ENCODE measurements at regions not wholly inside any gene's neighbourhood (a gene's known extent, or its start where the extent isn't known, plus 50 kb on each side); places are given as distances from the start of the nearest gene placed in this dataset.

DNA sequence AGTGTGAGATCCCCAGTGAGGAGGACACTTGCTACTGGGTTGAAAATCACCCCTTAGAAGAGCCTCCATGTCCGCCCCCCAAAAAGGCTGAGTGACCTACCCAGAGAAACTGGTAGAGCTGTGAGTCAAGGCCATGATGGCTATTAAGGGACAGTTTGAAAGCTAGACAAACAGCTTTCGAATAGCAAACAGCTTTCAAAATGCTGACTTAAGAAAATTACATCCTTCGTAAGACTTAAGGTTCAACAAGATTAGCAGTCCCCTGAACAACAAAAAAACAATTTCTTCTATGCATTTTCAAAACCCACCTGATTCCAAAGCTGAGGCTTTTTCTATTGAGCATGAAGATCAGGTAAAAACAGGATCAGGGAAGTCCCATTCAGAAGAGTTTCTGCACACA, 269.7 kb upstream of the SOX2 start:
- no peak for DNase-seq (ENCODE audit: low read depth)

DNA sequence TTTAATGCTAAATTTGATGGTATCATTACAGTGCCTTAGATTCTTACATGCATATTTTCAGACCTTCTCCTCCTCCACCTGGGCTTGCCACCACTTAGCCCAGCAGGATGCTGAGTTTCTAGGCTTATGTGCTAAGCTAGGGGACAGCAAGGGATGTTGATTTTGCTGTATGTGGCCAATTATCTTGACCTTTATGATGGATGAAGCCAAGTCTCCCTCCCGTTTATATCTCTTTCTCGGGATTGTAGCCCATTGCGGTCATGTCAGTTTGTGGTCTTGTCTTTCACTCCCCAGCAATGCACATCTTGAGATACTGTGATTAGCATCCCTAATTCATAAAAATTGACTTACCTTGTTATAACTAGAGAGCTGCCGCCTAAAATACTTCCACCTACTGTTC, 278.7 kb upstream of the SOX2 start:
- DNase-seq (ENCODE audit: low read depth), result no peak

- no peak for DNase-seq (ENCODE audit: low read depth)
Observed at GRCh38 chr3:181431748-181432147, 280.0 kb upstream of the SOX2 start.

DNA sequence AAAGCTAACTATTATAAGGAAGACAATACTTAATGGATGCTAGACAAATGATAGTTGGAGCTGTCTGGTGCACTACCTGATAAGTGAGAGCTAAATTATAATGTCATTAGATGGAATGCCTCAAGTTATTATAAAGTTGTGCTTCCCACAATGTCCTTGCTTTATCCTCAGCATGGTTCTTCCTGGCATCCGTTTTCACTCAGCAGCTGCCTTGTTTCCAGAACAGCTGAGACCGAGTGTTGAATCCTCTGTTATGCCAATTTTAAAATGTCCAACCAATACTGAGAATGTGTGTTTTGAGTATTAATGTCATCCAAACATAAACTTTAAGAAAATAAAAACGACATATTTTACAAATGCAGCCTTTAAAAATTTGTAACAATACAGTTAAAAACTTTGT, 286.7 kb upstream of the SOX2 start:
- DNase-seq (ENCODE audit: low read depth), result no peak

DNA sequence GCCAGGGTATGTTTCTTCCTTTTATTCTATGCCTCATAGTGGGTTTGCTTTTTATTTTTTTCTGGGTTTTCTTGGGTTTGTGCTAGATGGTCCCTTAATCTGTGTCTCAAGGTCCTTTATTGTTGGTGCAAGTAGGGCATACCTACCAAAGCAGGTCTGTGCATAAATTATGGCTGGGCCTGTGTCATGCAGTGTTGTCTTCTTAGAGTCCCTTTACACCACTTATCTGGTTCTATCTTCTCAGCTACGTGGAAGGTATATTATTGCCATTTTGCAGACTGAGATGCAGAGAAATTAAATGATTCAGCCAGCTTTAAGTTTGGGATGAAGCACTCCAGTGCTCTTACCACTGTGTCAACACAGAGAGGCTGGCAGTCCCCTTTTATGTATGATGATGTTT, 293.5 kb upstream of the SOX2 start:
- DNase-seq (ENCODE audit: low read depth), result no peak

GRCh38 chr3:181417748-181418147, 294.0 kb upstream of the SOX2 start:
- peak; percentile 19 for DNase-seq (ENCODE audit: low read depth)

GRCh38 chr3:181410870-181411269, 300.9 kb upstream of the SOX2 start:
- no peak for DNase-seq (ENCODE audit: low read depth)

DNA sequence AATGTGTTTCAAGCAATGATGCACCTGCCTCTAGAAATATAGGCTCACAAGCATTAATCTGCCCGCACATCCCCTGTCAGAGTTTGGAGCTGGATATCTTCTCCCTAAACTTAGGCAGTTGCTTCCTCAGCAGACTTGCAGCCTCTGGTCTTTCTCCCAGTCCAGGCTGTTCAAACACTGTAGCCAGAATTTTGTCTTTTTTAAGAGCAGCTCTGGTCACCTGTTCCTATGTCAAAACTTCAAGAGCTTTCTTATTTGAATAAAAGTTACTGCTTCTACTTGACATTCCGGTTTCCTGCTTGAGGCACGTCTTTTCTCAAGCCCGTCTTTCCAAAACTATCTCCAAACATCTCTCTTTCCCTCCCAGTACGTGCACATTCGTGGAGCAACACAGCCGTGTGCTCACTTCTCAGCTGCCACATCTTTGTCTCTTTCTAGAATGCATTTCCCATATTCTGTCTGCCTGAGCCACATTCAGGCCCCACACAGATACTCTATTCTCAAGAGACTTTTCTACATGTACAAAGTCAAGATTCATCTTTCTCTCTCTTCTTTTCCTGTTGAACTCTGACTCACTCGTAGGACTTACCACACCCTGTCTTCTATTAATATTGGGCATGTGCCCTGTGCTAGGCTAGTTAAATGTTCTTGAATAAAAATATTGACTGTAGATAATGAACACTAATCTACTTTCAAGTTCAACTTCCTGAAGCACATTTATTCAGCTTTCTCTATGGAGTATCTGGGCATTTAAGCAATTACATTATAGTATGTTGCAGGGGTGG, 307.7 kb upstream of the SOX2 start:
- peak; percentile 2 for DNase-seq (ENCODE audit: low read depth)

GRCh38 chr3:181402347-181402746, 309.4 kb upstream of the SOX2 start:
- no peak for DNase-seq (ENCODE audit: low read depth)

DNA sequence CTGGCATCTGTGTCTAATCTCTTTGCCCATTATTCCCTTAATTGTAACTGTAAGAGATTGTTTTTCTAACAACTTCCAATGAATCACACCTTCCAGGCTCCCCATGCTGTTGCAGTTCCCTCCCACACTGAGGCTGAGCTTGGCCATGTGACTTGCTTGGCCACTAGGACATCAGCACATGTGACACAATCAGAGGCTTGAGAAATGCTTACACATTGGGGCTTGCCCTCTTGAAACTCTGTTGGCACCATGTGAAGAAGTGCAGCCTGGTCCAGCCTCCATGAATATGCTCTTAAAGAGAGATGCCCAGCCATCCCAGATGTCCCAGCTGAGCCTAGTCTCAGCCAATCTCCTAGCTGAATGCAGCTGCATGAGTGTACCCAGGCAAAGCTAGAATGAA, 326.8 kb upstream of the SOX2 start:
- DNase-seq (ENCODE audit: low read depth), result no peak

DNA sequence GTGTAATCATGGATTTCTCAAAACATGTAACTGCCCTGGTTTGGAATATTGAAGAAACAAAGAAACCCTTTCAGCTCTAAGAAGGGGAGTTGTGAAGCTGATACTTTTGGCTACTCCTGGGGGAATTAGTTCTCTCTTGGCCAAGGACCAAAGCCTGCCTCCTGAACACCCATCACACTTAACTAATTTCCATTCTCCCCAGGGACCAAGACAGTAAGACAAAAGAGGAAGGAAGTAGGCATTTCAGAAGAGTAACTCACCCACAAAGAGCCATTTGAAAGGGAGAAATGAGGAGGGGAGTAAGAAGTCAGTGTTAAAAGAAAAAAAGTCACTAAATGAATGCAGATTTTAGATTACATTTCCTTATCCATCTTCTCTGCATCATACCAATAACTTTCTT, 328.0 kb upstream of the SOX2 start:
- DNase-seq (ENCODE audit: low read depth), result peak; percentile 13

- DNase-seq (ENCODE audit: low read depth), result no peak
Observed at GRCh38 chr3:181383201-181383600, 328.5 kb upstream of the SOX2 start.

GRCh38 chr3:181382656-181383055, 329.1 kb upstream of the SOX2 start:
- DNase-seq (ENCODE audit: low read depth), result no peak

DNA sequence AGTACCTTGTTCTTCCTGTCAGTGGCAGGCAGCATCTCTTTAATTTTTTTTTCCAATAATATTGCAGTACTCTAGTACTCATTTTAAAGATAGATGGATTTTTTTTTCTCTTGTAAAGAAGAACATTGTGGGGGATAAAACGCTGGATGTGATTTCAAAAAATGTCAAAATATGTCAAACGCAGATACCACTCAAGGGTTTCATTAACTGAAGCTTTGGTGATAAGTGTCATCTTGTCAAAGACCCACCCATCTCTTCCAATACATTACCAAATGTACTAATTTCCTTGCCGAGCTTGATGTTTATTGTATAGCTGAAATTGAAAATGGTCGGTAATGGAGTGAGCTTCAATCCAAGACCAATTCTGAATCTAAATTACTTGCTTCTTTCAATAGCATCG, 332.4 kb upstream of the SOX2 start:
- no peak for DNase-seq (ENCODE audit: low read depth)

DNA sequence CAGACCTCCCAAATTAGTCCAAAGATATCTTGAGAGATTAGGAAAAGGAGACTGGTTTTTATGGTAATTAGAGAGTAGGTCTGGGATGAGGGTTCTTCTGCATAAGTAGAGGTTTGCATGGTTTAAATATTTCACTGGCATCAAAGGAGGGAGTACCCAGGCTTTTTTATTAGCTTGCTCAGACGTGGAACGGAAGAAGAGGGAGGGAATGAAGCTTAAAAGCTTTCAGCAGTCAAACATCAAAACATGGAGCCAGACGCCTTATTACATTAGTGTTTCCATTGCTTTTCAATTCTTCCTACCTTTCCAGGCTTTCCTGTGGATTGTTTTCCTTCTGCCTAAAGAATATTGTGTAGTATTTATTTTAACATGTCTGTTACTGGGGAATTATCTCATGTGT, 342.1 kb upstream of the SOX2 start:
- DNase-seq (ENCODE audit: low read depth), result no peak

DNA sequence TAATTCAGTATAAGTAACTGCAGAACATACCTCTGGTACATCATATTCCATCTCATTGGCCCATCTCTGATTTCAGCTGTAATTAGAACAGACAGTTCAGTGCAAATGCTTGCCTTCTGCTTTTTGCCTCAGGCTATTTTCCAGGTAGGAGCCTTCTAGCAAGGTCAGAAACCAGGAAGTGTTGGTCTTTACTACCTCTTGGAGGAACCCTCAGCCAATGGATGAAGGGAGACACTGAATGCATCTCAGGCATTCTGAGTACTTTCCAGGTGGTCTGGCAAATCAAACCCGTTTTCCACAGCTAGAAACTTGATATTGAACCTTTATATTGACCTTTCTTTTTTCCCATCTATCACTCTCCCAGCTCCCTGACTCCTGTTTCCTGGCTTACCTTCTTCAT, 348.5 kb upstream of the SOX2 start:
- DNase-seq (ENCODE audit: low read depth), result no peak

DNA sequence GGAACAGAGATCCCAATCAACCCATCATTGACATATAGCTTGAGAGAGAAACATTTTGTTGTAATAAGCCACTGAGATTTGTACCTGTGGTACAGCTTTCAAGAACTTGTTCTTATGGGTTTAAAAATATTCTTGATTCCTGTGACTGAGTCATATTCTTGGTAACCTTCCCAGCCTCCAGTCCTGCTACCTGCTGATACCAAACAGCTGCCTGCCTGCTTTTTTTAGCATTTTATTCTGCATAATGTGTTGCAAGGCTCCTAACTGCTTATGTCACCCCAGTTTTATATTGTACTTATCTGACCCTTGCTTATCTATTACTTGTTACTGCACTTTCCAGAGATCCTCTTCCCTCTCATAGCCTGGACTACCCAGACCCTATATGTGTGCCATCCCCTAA, 349.3 kb upstream of the SOX2 start:
- DNase-seq (ENCODE audit: low read depth), result no peak

DNA sequence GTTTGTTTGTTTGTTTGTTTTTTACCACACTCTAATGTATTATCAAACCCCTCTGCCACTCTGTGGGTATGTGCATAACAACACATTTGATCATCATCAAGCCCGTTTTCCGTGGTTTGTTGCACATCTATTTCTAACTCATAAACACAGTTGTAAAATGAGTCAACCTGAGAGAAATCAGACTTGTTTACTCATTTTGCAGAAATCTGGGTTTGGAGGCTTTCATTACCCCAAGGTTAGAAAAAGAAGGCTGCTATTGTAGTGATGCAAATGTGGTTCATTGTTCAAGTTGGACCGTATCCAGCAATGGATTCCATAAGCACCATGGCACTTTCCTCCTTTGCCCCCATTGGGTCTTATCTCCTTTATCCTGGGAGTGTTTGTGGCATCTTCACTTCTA, 353.2 kb upstream of the SOX2 start:
- DNase-seq (ENCODE audit: low read depth), result no peak

- no peak for DNase-seq (ENCODE audit: low read depth)
Observed at GRCh38 chr3:181358060-181358459, 353.7 kb upstream of the SOX2 start.

DNA sequence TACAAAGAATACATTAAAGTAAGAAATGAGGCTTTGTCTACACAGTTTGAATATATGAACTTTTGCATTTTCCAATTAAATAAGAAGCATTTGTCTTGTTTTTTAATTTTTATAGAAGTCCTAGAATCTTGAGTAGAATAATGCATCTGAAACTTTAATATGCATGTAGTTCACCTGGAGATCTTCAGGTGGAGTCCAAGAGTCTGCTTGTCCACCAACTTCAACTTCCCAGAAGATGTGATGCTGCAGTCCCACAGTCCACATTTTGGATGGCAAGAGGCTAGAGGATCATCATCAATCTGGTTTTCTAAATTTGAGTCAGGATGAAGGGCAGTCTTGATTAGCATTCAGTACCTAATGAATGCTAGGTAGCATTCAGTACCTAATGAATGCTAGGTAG, 357.6 kb upstream of the SOX2 start:
- DNase-seq (ENCODE audit: low read depth), result no peak

DNA sequence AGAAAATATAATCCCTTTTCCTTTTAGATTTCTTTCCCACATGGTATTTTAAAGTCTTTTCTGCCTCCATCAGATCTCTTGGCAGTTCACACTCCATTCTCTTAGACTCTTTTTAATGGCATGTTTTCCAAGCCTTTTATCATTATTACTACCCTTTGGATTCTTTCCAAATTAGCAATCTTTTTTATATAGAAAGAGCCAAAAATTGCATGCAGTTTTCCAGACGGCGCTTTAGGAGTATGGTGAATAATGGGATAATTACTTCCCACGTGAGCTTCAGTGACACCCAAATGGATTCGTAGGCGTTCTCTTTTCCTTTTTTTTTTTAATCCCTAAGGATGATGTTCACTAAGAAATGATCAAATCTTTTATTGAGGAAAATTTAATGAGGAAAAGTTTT, 354.8 kb upstream of the DNAJC19 start:
- DNase-seq (ENCODE audit: low read depth), result no peak

- no peak for DNase-seq (ENCODE audit: low read depth)
Observed at GRCh38 chr3:181336597-181336996, 347.1 kb upstream of the DNAJC19 start.

DNA sequence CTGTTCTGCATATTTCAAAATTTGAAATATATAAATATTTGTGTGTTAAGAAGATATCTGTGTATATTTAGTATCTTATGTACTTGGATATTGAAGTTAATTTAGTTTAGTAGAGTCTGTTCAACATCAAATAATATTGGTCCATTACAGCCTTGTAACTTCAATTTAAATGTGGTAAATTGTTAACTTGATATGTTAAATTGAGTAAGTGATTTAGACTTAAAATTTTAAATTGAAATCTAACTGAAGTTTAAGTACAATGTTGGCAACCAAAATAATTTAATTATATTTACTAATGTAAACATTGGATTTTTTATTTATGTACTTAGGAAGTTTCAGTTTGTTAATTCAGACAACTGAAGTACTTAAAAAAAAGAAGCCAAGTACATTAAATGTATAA, 343.9 kb upstream of the DNAJC19 start:
- no peak for DNase-seq (ENCODE audit: low read depth)

DNA sequence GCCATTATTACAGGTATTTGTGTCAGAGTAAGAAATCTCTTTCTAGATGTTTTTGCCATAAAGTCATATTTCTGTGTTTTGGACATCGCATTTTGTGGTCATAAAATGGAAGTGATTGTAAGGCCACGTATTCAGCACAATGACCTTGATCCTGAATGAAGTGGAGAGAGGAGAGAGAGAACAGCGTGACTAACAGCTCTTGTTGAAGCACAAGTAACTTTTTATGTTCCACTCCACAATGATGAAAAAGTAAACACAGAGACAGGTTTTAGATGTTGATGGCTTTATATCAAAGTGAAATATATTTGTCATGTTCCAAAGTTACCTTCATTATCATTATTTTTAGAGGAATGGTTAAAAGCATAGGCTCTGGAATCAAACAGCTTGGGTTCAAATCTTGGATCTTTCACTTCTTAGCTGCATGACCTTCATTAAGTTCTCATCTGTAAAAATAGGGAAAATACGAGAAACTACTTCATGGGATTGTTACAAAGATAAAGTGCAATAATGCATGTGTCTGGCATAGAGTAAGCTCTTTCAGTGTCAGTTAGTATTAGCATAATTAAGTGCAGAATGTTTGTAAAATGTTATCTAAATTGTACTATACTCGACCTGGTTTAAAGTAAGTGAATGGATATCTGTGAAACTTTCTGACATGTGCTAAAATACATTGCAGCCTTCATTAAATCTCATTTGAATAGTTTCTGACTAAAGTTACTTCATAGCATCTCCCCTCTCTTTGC, 341.5 kb upstream of the DNAJC19 start:
- DNase-seq (ENCODE audit: low read depth), result no peak

All from RPMI7951 (cell line).